Karpas-422 (cell line): ENCODE measurements at regions not wholly inside any gene's neighbourhood (a gene's known extent, or its start where the extent isn't known, plus 50 kb on each side); places are given as distances from the start of the nearest gene placed in this dataset.

Experiments used
- DNase-seq: peaks from one replicate; pipeline ENCODE4 v3.0.0-alpha.2; 2015
- H2AFZ ChIP-seq: fragments of 200-600 bp; sonication (generic); 2 replicates; pipeline ENCODE4 v1.6.1; 2014; ENCODE audit warnings: antibody characterized with exemption, low read length, mixed read lengths
- H3K27ac ChIP-seq: fragments of 200-600 bp; sonication (generic); 2 replicates; pipeline ENCODE4 v1.5.1; 2014; ENCODE audit warnings: mild to moderate bottlenecking, low read length, moderate library complexity
- H3K27me3 ChIP-seq: fragments of 200-600 bp; sonication (generic); 2 replicates; pipeline ENCODE4 v1.6.1; 2014; ENCODE audit warnings: low read length, mixed read lengths
- H3K36me3 ChIP-seq: fragments of 200-600 bp; sonication (generic); 2 replicates; pipeline ENCODE4 v1.6.1; 2014; ENCODE audit warnings: low read length, mixed read lengths; ENCODE audit not compliant: insufficient read depth
- H3K4me1 ChIP-seq: fragments of 200-600 bp; sonication (generic); 2 replicates; pipeline ENCODE4 v1.6.1; 2014; ENCODE audit warnings: mild to moderate bottlenecking, low read length, mixed read lengths
- H3K4me2 ChIP-seq: fragments of 200-600 bp; sonication (generic); 2 replicates; pipeline ENCODE4 v1.6.1; 2014; ENCODE audit warnings: low read length, low read depth, mild to moderate bottlenecking; ENCODE audit not compliant: poor library complexity, severe bottlenecking
- H3K4me3 ChIP-seq: fragments of 200-600 bp; sonication (generic); 2 replicates; pipeline ENCODE4 v1.5.1; 2014; ENCODE audit warnings: mild to moderate bottlenecking, antibody characterized with exemption, low read length, mixed read lengths
- H3K79me2 ChIP-seq: fragments of 200-600 bp; sonication (generic); 2 replicates; pipeline ENCODE4 v1.6.1; 2014; ENCODE audit warnings: mild to moderate bottlenecking, low read length, mixed read lengths
- H3K9ac ChIP-seq: fragments of 200-600 bp; sonication (generic); 2 replicates; pipeline ENCODE4 v1.6.0; 2014; ENCODE audit warnings: low read length
- H3K9me2 ChIP-seq: fragments of 200-600 bp; sonication (generic), shearing (Covaris generic); replicated peaks from 2 replicates; pipeline ENCODE4 v1.6.0; 2014; ENCODE audit warnings: mild to moderate bottlenecking, low read length, moderate library complexity; ENCODE audit not compliant: insufficient read depth
- H3K9me3 ChIP-seq: fragments of 300-700, 200-600 bp; sonication (generic); 2 replicates; pipeline ENCODE4 v1.6.1; 2014; ENCODE audit warnings: low read length, mixed read lengths
- H4K20me1 ChIP-seq: fragments of 200-600 bp; sonication (generic); 2 replicates; pipeline ENCODE4 v1.6.1; 2014; ENCODE audit warnings: mild to moderate bottlenecking, antibody characterized with exemption, low read length, low read depth; ENCODE audit not compliant: insufficient read depth

DNA sequence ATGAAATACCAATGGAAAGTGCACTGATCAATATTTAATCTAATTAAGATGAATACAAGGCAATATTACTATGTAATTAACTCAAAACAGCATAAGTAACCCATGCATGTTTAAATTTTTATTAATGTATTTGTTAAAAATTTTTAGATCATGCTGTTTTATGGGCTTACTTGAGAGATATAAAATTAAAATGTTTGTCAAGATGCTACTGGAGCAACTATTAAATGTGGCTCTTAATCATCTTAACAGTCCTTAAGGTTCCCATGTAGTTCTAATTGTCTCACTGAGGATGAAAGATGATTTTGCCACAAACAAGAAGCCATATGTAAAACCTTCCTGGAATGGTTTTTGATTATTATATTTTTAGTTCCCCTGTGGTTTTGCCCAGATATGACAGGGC lies 897.1 kb downstream of the KCNMA1 start:
- 0 out of 2 replicates have a peak, but pooled peaks cover 4% of the 10 kb centered on the region for H3K27me3 ChIP-seq
- H3K9me2 ChIP-seq: no peaks in the 10 kb centered on the region
- no peaks in the 10 kb centered on the region for H3K79me2 ChIP-seq

DNA sequence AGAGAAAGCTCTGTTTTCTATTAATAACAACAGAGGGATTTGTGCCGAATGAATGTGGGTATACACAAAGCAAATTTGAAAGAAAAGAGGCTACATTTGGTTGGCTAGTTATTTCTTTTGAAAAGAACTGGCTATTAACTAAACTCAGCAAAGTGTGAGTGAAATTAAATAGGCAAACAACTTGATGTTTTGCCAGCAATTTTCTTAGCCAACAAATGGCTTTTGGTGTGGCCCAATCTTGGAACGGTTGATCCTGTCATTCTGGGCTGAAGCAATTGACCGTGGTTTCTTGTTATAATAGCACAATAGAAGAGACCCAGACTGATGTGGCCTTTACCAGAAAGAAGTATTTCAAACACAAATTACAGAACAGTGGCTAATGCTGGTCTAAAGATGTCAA lies 898.6 kb downstream of the KCNMA1 start:
- no peaks in the 10 kb centered on the region for H3K4me1 ChIP-seq
- no peak overlapping the region for H3K4me2 ChIP-seq
- no peak overlapping the region for H2AFZ ChIP-seq
- no peaks in the 10 kb centered on the region for H4K20me1 ChIP-seq
- H3K4me3 ChIP-seq: no peak overlapping the region
- no peaks in the 10 kb centered on the region for H3K36me3 ChIP-seq
- no peak overlapping the region for H3K27ac ChIP-seq
- H3K9me2 ChIP-seq: no peaks in the 10 kb centered on the region
- no peaks in the 10 kb centered on the region for H3K9me3 ChIP-seq
- no peak for DNase-seq
- no peak overlapping the region for H3K9ac ChIP-seq
- H3K27me3 ChIP-seq: 0 out of 2 replicates have a peak, but pooled peaks cover 4% of the 10 kb centered on the region
- no peaks in the 10 kb centered on the region for H3K79me2 ChIP-seq

More for the DNA sequence above, 897.1 kb downstream of the KCNMA1 start:
- H3K4me2 ChIP-seq: no peak overlapping the region
- no peak overlapping the region for H3K4me3 ChIP-seq
- H3K4me1 ChIP-seq: no peaks in the 10 kb centered on the region
- no peak overlapping the region for H2AFZ ChIP-seq
- H3K27ac ChIP-seq: no peak overlapping the region
- H3K36me3 ChIP-seq: no peaks in the 10 kb centered on the region
- DNase-seq: no peak
- H3K9ac ChIP-seq: no peak overlapping the region
- H4K20me1 ChIP-seq: no peaks in the 10 kb centered on the region
- H3K9me3 ChIP-seq: no peaks in the 10 kb centered on the region

DNA sequence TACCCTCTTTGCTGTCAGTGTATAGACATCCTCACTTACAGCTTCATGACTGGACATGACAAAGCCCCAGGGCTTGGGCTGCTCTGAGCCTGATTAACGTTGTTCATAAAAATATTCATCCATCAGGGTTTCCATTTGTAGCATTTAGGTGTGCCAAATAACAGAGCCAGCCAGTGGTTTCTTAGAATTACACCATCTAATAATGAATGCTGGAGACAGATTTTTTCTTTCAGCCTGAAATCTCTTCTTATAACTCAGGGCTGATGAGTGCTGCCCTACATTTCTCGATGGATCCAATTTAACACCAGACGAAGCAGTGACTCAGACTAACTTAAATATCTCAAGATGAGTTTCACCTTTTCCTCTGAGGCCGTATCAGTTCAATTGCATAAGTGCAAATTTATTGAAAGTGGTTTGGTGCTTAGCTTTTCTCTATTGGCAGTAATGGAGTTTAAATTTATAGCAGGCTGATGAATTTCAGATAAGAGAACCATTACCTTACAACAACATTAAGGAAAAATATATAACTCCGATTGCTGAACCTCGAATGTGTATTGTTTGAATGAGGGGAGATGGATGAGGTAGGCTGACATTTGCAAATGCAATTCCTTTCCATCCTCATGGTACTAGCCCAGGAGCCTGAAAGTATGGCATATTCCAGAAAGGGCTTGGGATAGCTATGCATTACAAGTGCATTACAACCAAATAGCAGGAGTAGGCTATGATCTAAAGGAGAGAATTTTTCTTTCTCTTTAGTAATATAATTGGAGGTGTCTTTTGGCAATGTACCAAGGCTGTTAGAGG lies 900.6 kb downstream of the KCNMA1 start:
- Histone ChIP-seq H2AFZ (no peak overlapping the region), H4K20me1 (no peaks in the 10 kb centered on the region), H3K9me3 (no peaks in the 10 kb centered on the region), H3K4me3 (no peak overlapping the region), H3K9ac (no peak overlapping the region), H3K4me2 (no peak overlapping the region), H3K4me1 (no peaks in the 10 kb centered on the region), H3K27me3 (0 out of 2 replicates have a peak, but pooled peaks cover 4% of the 10 kb centered on the region), H3K9me2 (no peaks in the 10 kb centered on the region), H3K36me3 (no peaks in the 10 kb centered on the region), H3K27ac (no peak overlapping the region), H3K79me2 (no peaks in the 10 kb centered on the region)
- no peak for DNase-seq

DNA sequence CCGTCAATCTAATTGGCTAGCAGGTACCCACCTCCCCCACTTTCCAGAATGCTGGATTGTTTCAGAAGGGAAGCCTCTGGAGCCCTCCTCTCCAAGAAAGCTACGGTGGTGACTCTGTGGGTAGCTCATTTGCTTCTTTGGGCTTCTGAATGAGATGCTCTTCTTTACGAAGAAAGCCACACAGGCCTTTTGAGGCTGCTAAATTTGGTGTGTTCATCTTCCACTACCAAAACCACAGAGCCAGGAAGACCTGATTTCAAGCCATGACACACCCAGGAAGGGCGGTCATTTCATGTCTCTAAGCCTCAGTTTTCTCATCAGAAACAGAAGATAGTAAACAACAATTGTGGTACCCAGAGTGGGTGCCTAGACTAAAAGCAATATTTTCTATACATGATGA lies 901.2 kb downstream of the KCNMA1 start:
- no peak overlapping the region for H3K27ac ChIP-seq
- H3K9ac ChIP-seq: no peak overlapping the region
- H3K36me3 ChIP-seq: no peaks in the 10 kb centered on the region
- H4K20me1 ChIP-seq: no peaks in the 10 kb centered on the region
- no peaks in the 10 kb centered on the region for H3K4me1 ChIP-seq
- H3K9me3 ChIP-seq: peaks cover 2% of the 10 kb centered on the region; the same call in 1 of the 2 replicates
- no peak for DNase-seq
- H3K4me3 ChIP-seq: no peak overlapping the region
- no peaks in the 10 kb centered on the region for H3K9me2 ChIP-seq
- no peak overlapping the region for H2AFZ ChIP-seq
- H3K79me2 ChIP-seq: no peaks in the 10 kb centered on the region
- H3K4me2 ChIP-seq: no peak overlapping the region
- 0 out of 2 replicates have a peak, but pooled peaks cover 4% of the 10 kb centered on the region for H3K27me3 ChIP-seq

DNA sequence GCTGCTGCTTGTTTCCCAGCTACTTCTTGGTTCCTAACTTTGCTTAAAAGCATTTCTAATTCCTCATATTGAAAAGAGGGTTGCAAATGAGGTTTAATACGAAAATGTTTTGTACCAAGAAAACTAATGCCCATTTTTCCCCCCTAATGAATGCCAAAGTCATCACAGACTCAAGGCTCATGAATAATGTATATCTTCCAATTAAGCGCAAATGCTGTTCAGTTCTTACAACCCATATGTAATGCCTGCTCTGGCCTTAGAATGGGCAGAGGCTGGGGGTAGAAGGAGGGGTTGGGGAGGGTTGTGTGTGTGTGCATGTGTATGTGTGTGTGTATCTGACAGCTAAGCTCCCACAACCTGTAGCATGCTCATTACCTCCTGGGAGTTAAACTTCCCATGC lies 901.7 kb downstream of the KCNMA1 start:
- no peak overlapping the region for H3K4me3 ChIP-seq
- no peaks in the 10 kb centered on the region for H3K36me3 ChIP-seq
- no peak overlapping the region for H3K27ac ChIP-seq
- no peak overlapping the region for H2AFZ ChIP-seq
- 0 out of 2 replicates have a peak, but pooled peaks cover 4% of the 10 kb centered on the region for H3K27me3 ChIP-seq
- no peak overlapping the region for H3K9ac ChIP-seq
- peaks cover 3% of the 10 kb centered on the region; the same call in 1 of the 2 replicates for H3K9me3 ChIP-seq
- no peaks in the 10 kb centered on the region for H3K4me1 ChIP-seq
- no peak for DNase-seq
- no peak overlapping the region for H3K4me2 ChIP-seq
- H3K9me2 ChIP-seq: no peaks in the 10 kb centered on the region
- H4K20me1 ChIP-seq: no peaks in the 10 kb centered on the region
- no peaks in the 10 kb centered on the region for H3K79me2 ChIP-seq

DNA sequence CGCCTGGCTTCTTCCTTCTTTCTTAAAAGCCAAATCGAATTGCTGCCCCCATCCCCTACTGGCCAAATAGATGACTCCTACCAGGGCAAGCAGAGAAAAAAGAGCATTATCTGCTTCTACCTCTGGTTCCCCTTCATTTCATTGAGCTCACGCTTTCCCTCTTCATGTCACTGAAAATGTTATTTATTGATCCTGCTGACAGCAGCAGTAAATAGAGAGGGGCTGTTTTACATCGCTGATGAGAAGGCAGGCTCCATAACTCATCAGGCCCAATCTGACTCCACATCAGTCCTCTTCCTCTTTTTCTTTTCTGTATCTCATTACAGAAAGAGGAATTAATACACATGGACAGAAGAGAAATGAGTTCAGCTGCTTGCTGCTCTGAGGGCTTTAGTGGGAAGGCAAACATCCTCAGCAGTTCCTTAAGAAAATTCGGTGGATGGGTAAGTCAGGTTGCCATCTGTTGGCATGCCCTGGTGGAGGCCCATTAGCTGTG lies 904.1 kb downstream of the KCNMA1 start:
- Histone ChIP-seq H3K9me2 (no peaks in the 10 kb centered on the region), H3K36me3 (no peaks in the 10 kb centered on the region), H3K79me2 (no peaks in the 10 kb centered on the region), H3K9me3 (peaks cover 3% of the 10 kb centered on the region; the same call in 1 of the 2 replicates), H2AFZ (no peak overlapping the region), H3K4me3 (no peak overlapping the region), H3K9ac (no peak overlapping the region), H3K27me3 (0 out of 2 replicates have a peak, but pooled peaks cover 1% of the 10 kb centered on the region), H3K27ac (no peak overlapping the region), H3K4me2 (no peak overlapping the region), H3K4me1 (no peaks in the 10 kb centered on the region), H4K20me1 (no peaks in the 10 kb centered on the region)
- DNase-seq: no peak

DNA sequence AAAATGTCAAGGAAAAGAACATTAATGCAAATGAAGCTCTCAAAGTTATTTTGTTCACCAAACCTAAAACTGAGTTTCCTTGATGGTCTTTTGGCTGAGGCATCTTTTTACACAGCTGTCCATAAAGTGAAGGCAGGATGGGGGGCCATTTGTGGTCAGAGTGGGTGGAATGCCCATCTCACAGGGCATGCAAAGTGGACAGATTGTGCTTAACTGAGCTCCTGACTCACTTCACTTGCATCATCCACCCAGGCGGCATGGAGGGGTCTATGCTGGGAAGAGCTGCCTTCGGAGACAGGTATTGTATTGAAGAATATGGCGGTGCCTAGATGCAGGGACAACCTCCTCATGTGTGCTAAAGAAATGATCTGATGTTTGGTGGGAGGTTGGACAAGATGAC lies 905.3 kb downstream of the KCNMA1 start:
- DNase-seq: no peak
- Histone ChIP-seq H2AFZ (no peak overlapping the region), H3K36me3 (no peaks in the 10 kb centered on the region), H3K4me1 (no peaks in the 10 kb centered on the region), H3K4me2 (no peak overlapping the region), H3K9me2 (no peaks in the 10 kb centered on the region), H4K20me1 (no peaks in the 10 kb centered on the region), H3K27me3 (no peaks in the 10 kb centered on the region), H3K79me2 (no peaks in the 10 kb centered on the region), H3K4me3 (no peak overlapping the region), H3K27ac (no peak overlapping the region), H3K9me3 (peaks cover 3% of the 10 kb centered on the region; the same call in 1 of the 2 replicates), H3K9ac (no peak overlapping the region)

DNA sequence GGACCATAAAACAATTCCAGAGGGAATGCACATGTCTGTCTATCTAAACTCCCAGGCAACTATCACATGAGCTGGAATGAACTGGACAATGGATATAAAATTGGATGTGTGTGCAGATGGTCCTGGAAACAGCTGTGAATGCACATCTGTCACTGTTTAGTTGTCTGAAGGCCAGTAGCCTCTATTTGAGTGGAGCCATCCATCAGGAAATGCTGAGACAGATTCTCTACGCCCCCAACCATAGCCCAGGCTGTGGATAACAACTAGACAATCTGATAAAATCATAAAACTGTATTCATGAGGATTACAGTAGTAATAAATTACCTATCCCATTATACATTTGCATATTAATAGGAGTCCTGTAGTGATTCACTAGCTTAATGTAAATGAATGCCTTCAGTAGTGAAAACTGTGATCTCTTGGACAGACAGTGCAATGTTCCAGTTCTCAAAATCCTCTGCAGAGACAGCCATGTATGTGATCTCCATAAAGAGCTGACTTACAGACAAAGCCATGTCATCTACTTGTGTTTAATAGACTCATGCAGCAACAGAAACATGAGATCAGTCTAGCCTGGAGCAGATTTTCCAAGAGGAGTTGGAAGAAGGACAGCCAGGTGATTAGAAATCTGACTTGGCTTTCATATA lies 907.6 kb downstream of the KCNMA1 start:
- H3K4me1 ChIP-seq: no peaks in the 10 kb centered on the region
- DNase-seq: no peak
- H4K20me1 ChIP-seq: no peaks in the 10 kb centered on the region
- no peaks in the 10 kb centered on the region for H3K36me3 ChIP-seq
- no peak overlapping the region for H2AFZ ChIP-seq
- H3K4me3 ChIP-seq: no peak overlapping the region
- H3K9me2 ChIP-seq: no peaks in the 10 kb centered on the region
- H3K9ac ChIP-seq: no peak overlapping the region
- no peaks in the 10 kb centered on the region for H3K27me3 ChIP-seq
- no peak overlapping the region for H3K27ac ChIP-seq
- no peak overlapping the region for H3K4me2 ChIP-seq
- H3K9me3 ChIP-seq: peaks cover 3% of the 10 kb centered on the region; the same call in 1 of the 2 replicates
- no peaks in the 10 kb centered on the region for H3K79me2 ChIP-seq
